DND-41 (cell line): ENCODE measurements at regions not wholly inside any gene's neighbourhood (a gene's known extent, or its start where the extent isn't known, plus 50 kb on each side); places are given as distances from the start of the nearest gene placed in this dataset.

Experiments used
- CTCF ChIP-seq: IDR thresholded peaks from 2 replicates; pipeline ENCODE4 v1.5.1; 2012; ENCODE audit warnings: borderline replicate concordance, low read length, moderate library complexity, mild to moderate bottlenecking; ENCODE audit not compliant: poor library complexity, severe bottlenecking; ENCODE audit errors: extremely low read depth
- EZH2 ChIP-seq: IDR thresholded peaks from 3 replicates; pipeline ENCODE4 v1.6.1; 2012; ENCODE audit warnings: borderline replicate concordance, low read depth, mild to moderate bottlenecking, moderate library complexity, low read length, inconsistent platforms; ENCODE audit not compliant: severe bottlenecking

- TF ChIP-seq CTCF = no peak
- no peak for TF ChIP-seq EZH2
Observed at GRCh38 chr3:174639970-174640369, 219.2 kb upstream of the NAALADL2 start.
